ENCODE measurements at regions not wholly inside any gene's neighbourhood (a gene's known extent, or its start where the extent isn't known, plus 50 kb on each side); places are given as distances from the start of the nearest gene placed in this dataset.
"Not testable (repeated sequence)": the region's sequence is repeated elsewhere in the genome, so short reads cannot be mapped to it uniquely, and the experiment has no call there.

- CTCF ChIA-PET: no interaction called here
Measured at GRCh38 chr3:162729686-162730085, 1233.1 kb downstream of the OTOL1 start.

GRCh38 chr3:162731961-162732360 is 1235.4 kb downstream of the OTOL1 start:
- H3K9ac ChIP-seq; H3K27ac ChIP-seq (ENCODE audit: low read depth in 2 of 2, low read length in 1 of 2); H4K20me1 ChIP-seq (ENCODE audit: insufficient read depth); H3K79me2 ChIP-seq (ENCODE audit: insufficient read depth); POLR2A ChIA-PET; DNase-seq; H3K4me1 ChIP-seq (ENCODE audit: control insufficient read depth in 1 of 2, insufficient read depth in 2 of 2, low read depth in 1 of 2, low read length in 1 of 2); H3K4me2 ChIP-seq; H2AFZ ChIP-seq (ENCODE audit: low read depth); H3F3A ChIP-seq (replicated peaks; ENCODE audit: insufficient read depth); H3K9me2 ChIP-seq; H3K9me3 ChIP-seq; H3K27me3 ChIP-seq (ENCODE audit: insufficient read depth); H3K4me3 ChIP-seq (ENCODE audit: low read depth in 2 of 2, low read length in 1 of 2); H3K36me3 ChIP-seq (replicated peaks in 1 of 2; ENCODE audit: control insufficient read depth in 1 of 2, insufficient read depth in 2 of 2, low read length in 1 of 2); CTCF ChIA-PET: not testable (repeated sequence)
- WGBS (ENCODE audit: low lambda C conversion rate): 73% methylated on average over 5 of the region's 5 CpGs

More at GRCh38 chr3:162729686-162730085, 1233.1 kb downstream of the OTOL1 start:
- TF ChIP-seq TEAD4 (IDR thresholded peaks at IDR 0.05; ENCODE audit: borderline replicate concordance, insufficient read depth) (no peak), ELF1 (IDR thresholded peaks at IDR 0.05) (no peak), YY1 (IDR thresholded peaks at IDR 0.05; ENCODE audit: low read depth) (no peak), CTCF (IDR thresholded peaks at IDR 0.05) (no peak), USF2 (IDR thresholded peaks at IDR 0.05; ENCODE audit: borderline replicate concordance, low read depth, low read length) (no peak), RCOR1 (IDR thresholded peaks at IDR 0.05; ENCODE audit: low read length) (no peak), FOSL2 (IDR thresholded peaks at IDR 0.05; ENCODE audit: borderline replicate concordance, low read depth) (no peak), CHD2 (IDR thresholded peaks at IDR 0.05; ENCODE audit: low read length, partially characterized antibody) (no peak), MAX (IDR thresholded peaks at IDR 0.05; ENCODE audit: low read depth) (no peak), PBX3 (IDR thresholded peaks at IDR 0.05) (no peak), RAD21 (IDR thresholded peaks at IDR 0.05; ENCODE audit: low read length) (no peak), EZH2phosphoT487 (IDR thresholded peaks at IDR 0.05; ENCODE audit: borderline replicate concordance, low read depth) (no peak), TAF1 (IDR thresholded peaks at IDR 0.05; ENCODE audit: borderline replicate concordance, low read depth, low read length) (no peak), USF1 (IDR thresholded peaks at IDR 0.05; ENCODE audit: borderline replicate concordance, low read depth) (no peak), SIN3A (IDR thresholded peaks at IDR 0.05; ENCODE audit: borderline replicate concordance, low read depth, low read length) (no peak)
- H3F3A ChIP-seq (replicated peaks; ENCODE audit: insufficient read depth): peaks cover 9% of the 10 kb centered on the region
- H4K20me1 ChIP-seq (ENCODE audit: insufficient read depth): no peaks in the 10 kb centered on the region
- no peaks in the 10 kb centered on the region for H3K4me1 ChIP-seq (ENCODE audit: control insufficient read depth in 1 of 2, insufficient read depth in 2 of 2, low read depth in 1 of 2, low read length in 1 of 2)
- H3K4me3 ChIP-seq (ENCODE audit: low read depth in 2 of 2, low read length in 1 of 2): no peak overlapping the region
- POLR2A ChIA-PET: no interaction called here
- 33% methylated on average over 3 of the region's 3 CpGs for WGBS (ENCODE audit: low lambda C conversion rate)
- H3K79me2 ChIP-seq (ENCODE audit: insufficient read depth): no peaks in the 10 kb centered on the region
- H3K27me3 ChIP-seq (ENCODE audit: insufficient read depth): no peaks in the 10 kb centered on the region
- no peak overlapping the region for H3K4me2 ChIP-seq
- H3K36me3 ChIP-seq (replicated peaks in 1 of 2; ENCODE audit: control insufficient read depth in 1 of 2, insufficient read depth in 2 of 2, low read length in 1 of 2): no peaks in the 10 kb centered on the region
- H3K27ac ChIP-seq (ENCODE audit: low read depth in 2 of 2, low read length in 1 of 2): no peak overlapping the region
- H3K9ac ChIP-seq: no peak overlapping the region
- H3K9me3 ChIP-seq: no peaks in the 10 kb centered on the region; the same call in 1 of the 2 replicates
- no peak for DNase-seq
- no peaks in the 10 kb centered on the region for H3K9me2 ChIP-seq
- H2AFZ ChIP-seq (ENCODE audit: low read depth): no peak overlapping the region
